Ectodermal cell (in vitro differentiated cells): ENCODE measurements at regions not wholly inside any gene's neighbourhood (a gene's known extent, or its start where the extent isn't known, plus 50 kb on each side); places are given as distances from the start of the nearest gene placed in this dataset.
"Not testable (repeated sequence)": the region's sequence is repeated elsewhere in the genome, so short reads cannot be mapped to it uniquely, and the experiment has no call there.

ENCODE experiments used
- H3K27ac ChIP-seq: 2 replicates; pipeline ENCODE4 v1.7.0; 2013; ENCODE audit warnings: mild to moderate bottlenecking, low read depth, low read length; ENCODE audit not compliant: insufficient read depth, poor library complexity, severe bottlenecking
- H3K27me3 ChIP-seq: 2 replicates; pipeline ENCODE4 v1.7.0; 2013; ENCODE audit warnings: mild to moderate bottlenecking, low read length; ENCODE audit not compliant: insufficient read depth, control insufficient read depth, poor library complexity, severe bottlenecking
- H3K36me3 ChIP-seq: one replicate; pipeline ENCODE4 v1.7.0; 2013; ENCODE audit warnings: low read length; ENCODE audit not compliant: control insufficient read depth, insufficient read depth
- H3K4me1 ChIP-seq: one replicate; pipeline ENCODE4 v1.7.0; 2013; ENCODE audit warnings: low read length; ENCODE audit not compliant: control insufficient read depth, insufficient read depth
- H3K4me3 ChIP-seq: 2 replicates; pipeline ENCODE4 v1.7.0; 2013; ENCODE audit warnings: low read depth, low read length, control low read depth; ENCODE audit not compliant: insufficient read depth
- H3K9me3 ChIP-seq: 2 replicates; pipeline ENCODE4 v1.7.0; 2013; ENCODE audit warnings: mild to moderate bottlenecking, low read length, moderate library complexity; ENCODE audit not compliant: control insufficient read depth
- WGBS, 2 experiments: methylation state at CpG; one replicate each; pipeline ENCODE4 v1.1.7; 2013; ENCODE audit warnings: missing lambda C conversion rate in 2 of 2; 5-methylcytosine and 5-hydroxymethylcytosine counted together

DNA sequence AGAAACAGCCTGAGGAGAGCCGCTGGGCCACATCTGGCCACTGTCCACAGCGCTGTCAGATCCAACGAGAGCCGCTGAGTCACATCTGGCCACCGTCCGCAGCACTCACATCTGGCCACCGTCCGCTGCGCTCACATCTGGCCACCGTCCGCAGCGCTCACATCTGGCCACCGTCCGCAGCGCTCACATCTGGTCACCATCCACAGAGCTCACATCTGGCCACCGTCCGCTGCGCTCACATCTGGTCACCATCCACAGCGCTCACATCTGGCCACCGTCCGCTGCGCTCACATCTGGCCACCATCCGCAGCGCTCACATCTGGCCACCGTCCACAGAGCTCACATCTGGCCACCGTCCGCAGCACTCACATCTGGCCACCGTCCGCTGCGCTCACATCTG is 549.3 kb upstream of the B3GAT1 start:
- not testable (repeated sequence) for H3K4me1 ChIP-seq, H3K4me3 ChIP-seq, H3K27me3 ChIP-seq, H3K9me3 ChIP-seq, H3K36me3 ChIP-seq, H3K27ac ChIP-seq
- 95 to 96% methylated on average over 30 of the region's 30 CpGs for WGBS, 2 experiments

DNA sequence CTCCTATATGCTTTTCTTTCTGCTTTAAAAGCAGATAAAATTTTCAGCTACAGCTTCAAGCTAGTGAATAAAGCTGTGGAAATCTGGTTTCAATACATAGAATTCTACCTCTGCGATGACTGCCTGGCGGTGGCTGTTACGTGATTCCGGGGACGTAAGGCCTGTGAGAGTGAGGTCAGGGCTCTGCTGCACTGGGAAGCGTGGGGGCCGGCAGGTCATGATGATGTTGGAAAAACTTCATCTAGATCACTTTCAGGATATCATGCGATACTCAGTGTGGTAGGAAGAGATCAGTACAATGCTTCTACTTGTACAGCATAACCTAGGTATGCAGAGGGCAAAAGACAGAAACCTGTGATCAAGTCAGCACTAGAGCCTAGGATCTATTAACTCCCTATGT is 546.8 kb upstream of the B3GAT1 start:
- no peaks in the 10 kb centered on the region for H3K27me3 ChIP-seq

GRCh38 chr11:134958336-134958640 is 546.2 kb upstream of the B3GAT1 start:
- H3K36me3 ChIP-seq = no peaks in the 10 kb centered on the region
- WGBS, 2 experiments = 83 to 91% methylated on average over 6 to 9 of the region's 9 CpGs
- no peak overlapping the region for H3K27ac ChIP-seq
- H3K9me3 ChIP-seq = no peaks in the 10 kb centered on the region
- H3K4me3 ChIP-seq = no peak overlapping the region
- no peaks in the 10 kb centered on the region for H3K4me1 ChIP-seq
- no peaks in the 10 kb centered on the region for H3K27me3 ChIP-seq

More for the DNA sequence above, 546.8 kb upstream of the B3GAT1 start:
- WGBS, 2 experiments = 94% methylated on average over 8 of the region's 8 CpGs
- Histone ChIP-seq H3K4me3 (no peak overlapping the region), H3K9me3 (no peaks in the 10 kb centered on the region), H3K4me1 (no peaks in the 10 kb centered on the region), H3K36me3 (no peaks in the 10 kb centered on the region), H3K27ac (no peak overlapping the region)

DNA sequence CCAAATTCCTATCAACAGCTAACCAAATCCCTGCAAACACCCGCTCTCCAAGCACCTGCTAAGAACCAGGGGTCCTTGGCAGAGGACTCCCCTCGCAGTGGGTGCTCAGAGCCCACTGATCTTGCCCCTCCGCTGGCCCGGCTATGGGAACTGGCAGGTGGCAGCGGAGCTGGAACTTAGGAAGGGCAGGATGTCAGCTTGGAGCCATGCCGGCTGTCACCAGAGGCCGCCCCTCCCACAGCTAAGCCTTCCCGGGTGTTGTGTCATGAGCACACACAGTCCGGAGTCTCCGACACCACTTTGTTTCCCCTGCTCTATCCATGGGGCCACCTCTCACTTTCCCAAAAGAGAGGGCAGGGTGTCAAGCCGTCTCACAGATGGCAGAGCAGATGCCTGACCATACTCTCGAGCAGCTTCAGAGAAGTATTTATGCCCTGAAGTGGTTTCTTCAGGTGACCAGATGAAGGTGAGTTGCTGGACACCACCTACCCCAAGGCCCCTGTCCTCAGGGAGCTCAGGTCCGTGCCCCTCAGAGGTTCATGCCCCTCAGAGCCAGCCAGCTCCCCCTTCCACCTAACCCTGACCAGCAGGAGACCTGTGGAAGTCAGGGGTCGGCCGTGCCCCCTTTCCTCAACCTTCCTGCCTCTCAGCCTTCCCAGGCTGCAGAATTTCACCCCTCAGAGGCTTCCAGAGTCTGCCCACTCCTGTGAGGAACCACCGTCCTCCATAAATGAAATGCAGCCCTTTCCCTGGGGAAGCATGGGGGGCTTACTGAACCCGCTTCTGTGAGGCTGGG is 545.7 kb upstream of the B3GAT1 start:
- no peaks in the 10 kb centered on the region for H3K9me3 ChIP-seq
- no peaks in the 10 kb centered on the region for H3K27me3 ChIP-seq
- no peaks in the 10 kb centered on the region for H3K36me3 ChIP-seq
- WGBS, 2 experiments = 93 to 94% methylated on average over 17 of the region's 17 CpGs
- H3K4me3 ChIP-seq = no peak overlapping the region
- H3K27ac ChIP-seq = no peak overlapping the region
- H3K4me1 ChIP-seq = no peaks in the 10 kb centered on the region

DNA sequence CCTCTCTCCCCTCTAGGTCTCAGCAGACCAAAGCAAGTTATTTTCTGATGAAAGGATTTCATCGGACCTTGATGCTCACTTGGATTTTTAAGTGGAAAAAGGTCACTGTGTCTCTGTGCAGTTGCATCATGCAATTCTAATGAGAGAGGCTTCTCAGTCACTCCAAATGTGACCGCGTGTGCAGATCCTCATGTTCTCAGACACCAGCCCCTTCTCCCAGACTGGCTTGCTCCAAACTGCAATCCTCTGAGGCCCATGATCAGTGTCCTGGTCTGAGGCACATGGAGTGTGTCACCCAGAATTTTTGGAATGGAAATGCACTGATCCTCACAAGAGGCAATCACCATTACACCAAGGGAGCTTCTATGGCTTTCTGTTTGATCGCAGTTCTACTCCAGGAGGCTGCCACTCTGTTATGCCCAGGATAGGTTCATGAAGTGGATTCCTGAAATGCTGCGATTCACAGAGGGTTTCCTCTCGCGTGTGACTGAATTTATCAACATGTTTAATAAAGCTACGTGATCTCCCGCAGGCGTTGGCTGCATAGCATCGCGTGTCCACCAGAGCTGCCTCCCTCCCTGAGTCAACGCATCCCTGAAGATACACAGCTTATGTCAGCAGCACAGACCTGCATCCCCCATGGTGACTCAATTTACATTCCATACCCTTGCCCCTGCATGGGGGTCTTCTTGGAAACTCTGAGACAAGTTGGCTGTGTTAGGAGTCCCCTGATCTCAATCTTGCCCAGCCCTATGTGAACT is 544.6 kb upstream of the B3GAT1 start:
- no peaks in the 10 kb centered on the region for H3K4me1 ChIP-seq
- no peak overlapping the region for H3K4me3 ChIP-seq
- no peaks in the 10 kb centered on the region for H3K27me3 ChIP-seq
- no peak overlapping the region for H3K27ac ChIP-seq
- 96% methylated on average over 13 of the region's 13 CpGs for WGBS, 2 experiments
- no peaks in the 10 kb centered on the region for H3K36me3 ChIP-seq
- no peaks in the 10 kb centered on the region for H3K9me3 ChIP-seq

DNA sequence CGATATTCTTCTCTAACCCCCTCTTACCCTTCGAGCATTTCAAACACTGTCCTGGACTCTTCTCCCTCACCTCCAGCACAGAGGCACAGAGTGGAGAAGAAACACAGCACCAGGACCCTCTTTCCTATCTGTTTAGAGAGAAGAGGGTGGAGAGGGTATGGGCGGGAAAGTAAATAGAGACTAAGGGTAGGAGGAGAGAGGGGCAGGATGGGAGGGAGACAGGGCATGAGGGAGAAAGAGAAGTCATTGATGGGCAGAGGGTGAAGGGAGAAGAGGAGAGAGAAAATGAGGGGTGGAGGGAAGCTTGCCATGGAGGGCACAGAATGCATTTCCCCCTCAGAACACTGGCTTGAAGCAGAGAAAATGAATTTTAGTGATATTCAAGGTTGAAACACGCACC is 543.9 kb upstream of the B3GAT1 start:
- not testable (repeated sequence) for H3K27me3 ChIP-seq, H3K4me3 ChIP-seq, H3K36me3 ChIP-seq, H3K4me1 ChIP-seq, H3K27ac ChIP-seq, H3K9me3 ChIP-seq
- 96 to 97% methylated on average over 4 of the region's 4 CpGs for WGBS, 2 experiments

GRCh38 chr11:134955281-134955680 is 543.2 kb upstream of the B3GAT1 start:
- H3K4me3 ChIP-seq = no peak overlapping the region
- no peaks in the 10 kb centered on the region for H3K36me3 ChIP-seq
- no peaks in the 10 kb centered on the region for H3K27me3 ChIP-seq
- 95 to 98% methylated on average over 9 of the region's 9 CpGs for WGBS, 2 experiments
- H3K9me3 ChIP-seq = no peaks in the 10 kb centered on the region
- H3K27ac ChIP-seq = no peak overlapping the region
- H3K4me1 ChIP-seq = no peaks in the 10 kb centered on the region

DNA sequence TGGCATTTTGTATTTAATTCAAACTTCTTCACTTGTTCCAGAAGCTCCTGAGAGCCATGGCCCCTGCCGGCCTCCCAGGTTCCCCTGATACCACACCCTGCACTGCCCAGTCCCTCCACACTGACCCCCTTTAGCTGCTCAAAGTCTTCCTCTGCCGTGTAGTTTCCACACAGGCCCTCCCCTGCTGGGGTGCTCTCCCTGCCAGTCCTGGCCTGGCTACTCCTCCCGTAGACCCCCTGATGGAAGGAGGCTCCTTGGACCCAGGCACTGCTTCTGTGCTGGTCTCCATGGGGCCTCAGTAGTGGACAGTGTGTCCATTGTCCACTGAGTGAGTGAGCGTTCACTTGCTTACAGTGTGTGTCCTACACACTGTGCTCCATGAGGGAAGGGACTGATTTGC is 542.4 kb upstream of the B3GAT1 start:
- H3K36me3 ChIP-seq, H3K9me3 ChIP-seq, H3K27ac ChIP-seq, H3K4me1 ChIP-seq, H3K4me3 ChIP-seq, H3K27me3 ChIP-seq: not testable (repeated sequence)
- WGBS, 2 experiments = 93% methylated on average over 4 of the region's 4 CpGs

GRCh38 chr11:134953417-134953970 is 541.5 kb upstream of the B3GAT1 start:
- H3K4me1 ChIP-seq, H3K9me3 ChIP-seq, H3K27ac ChIP-seq, H3K4me3 ChIP-seq, H3K27me3 ChIP-seq, H3K36me3 ChIP-seq: not testable (repeated sequence)
- 95 to 97% methylated on average over 2 of the region's 2 CpGs for WGBS, 2 experiments

- WGBS, 2 experiments = 82% methylated on average over 6 of the region's 6 CpGs
- Histone ChIP-seq H3K4me3 (no peak overlapping the region), H3K4me1 (no peaks in the 10 kb centered on the region), H3K36me3 (no peaks in the 10 kb centered on the region), H3K27me3 (no peaks in the 10 kb centered on the region), H3K9me3 (no peaks in the 10 kb centered on the region), H3K27ac (no peak overlapping the region)
Measured at GRCh38 chr11:134951305-134951700, 539.3 kb upstream of the B3GAT1 start.
